Left cardiac atrium (tissue), 4 donors: ENCODE measurements at regions not wholly inside any gene's neighbourhood (a gene's known extent, or its start where the extent isn't known, plus 50 kb on each side); places are given as distances from the start of the nearest gene placed in this dataset.

Source experiments
- ATAC-seq, 2 donors: fragments of 200-7000 bp; cut with Tn5 transposase; one replicate each; pipeline ENCODE4 v1.9.1; 2020; ENCODE audit warnings: mild to moderate bottlenecking in 2 of 2, moderate library complexity in 2 of 2
- DNase-seq: peaks from one replicate; pipeline ENCODE4 v3.0.0-alpha.2; 2020
- intact Hi-C, 2 donors: fragments of 100-400 bp; cut with DNase I; formaldehyde crosslinking; loops; one replicate each; pipeline versions ENCODE4 v1.14.1 to v1.15.1; 2022 to 2023
- donor health status: DM: no; HTN: yes; CAD: no.
- donor health status: DM: no; HTN: yes; CAD: no; lungs with severe emphysema.
- donor health status: DM: yes; HTN: yes; CAD: no.
- donor health status: Dilated cardiomyopathy.

DNA sequence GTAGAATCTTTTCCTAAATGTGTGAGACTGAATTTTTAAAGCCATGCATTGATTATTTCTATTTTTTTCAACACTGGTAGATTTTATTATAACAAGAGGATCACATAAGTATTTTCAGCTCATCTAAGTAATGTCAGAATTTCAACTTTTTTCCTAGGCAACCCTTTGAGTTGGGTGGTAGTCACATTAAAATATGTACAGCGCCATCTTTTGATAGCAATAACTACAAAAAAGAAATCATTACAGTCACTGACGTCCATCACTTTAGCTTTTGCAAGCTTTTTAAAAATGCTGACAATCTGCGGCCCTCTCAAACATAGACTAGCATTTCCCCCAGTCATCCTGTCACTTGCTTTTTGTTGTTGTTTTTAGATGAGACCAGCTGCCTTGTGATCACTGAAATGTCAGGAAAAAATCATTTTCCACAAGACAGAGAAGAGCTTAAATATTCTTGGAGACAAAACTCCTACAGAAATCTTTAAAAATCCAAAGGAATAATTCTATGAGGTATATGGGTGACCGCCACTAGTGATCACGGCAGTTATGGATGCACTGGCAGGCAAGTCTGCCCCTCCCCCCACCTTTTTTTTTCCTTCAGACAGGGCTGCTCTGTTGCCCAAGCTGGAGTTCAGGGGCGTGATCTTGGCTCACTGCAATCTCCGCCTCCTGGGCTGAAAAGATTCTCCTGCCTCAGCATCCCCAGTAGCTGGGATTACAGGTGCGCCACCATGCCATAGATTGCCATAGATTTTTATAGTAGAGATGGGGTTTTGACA lies 384.0 kb upstream of the KCNMB2 start:
- intact Hi-C loops: no loop called here
- ATAC-seq: no peak
- DNase-seq: no peak

DNA sequence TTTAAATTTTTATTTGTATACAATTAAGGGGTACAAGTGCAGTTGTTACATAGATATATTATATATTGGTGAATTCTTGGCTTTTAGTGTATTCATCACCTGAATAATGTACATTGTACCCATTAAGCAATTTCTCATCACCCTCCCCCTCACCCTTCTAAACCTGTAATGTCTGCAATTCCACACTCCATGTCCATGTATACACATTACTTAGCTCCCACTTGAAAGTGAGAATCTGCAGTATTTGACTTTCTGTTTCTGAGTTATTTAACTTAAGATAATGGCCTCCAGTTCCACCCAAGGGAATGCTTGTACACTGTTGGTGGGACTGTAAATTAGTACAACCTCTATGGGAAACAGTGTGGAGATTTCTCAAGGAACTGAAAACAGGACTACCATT lies 383.2 kb upstream of the KCNMB2 start:
- ATAC-seq (no peak), DNase-seq (no peak)
- intact Hi-C loops: no loop called here

DNA sequence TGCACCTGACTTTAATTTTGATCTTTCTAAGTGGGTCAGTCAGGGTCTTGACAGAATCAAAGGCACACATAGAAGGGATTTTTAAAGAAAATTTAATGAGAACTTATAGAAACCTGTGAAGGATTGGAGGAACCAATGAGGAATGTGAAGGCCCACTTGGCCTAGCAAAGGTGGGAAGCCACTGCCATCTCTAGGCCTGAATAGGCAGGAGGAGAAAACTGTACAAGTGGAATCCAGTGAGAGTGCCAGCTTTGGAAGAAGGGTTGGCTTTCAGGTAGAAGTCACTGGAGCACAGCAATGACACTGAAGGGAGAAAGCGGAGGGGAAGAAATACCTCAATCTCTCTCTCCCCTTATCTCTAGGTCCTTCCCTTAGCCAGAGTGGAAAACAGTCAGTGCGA lies 380.7 kb upstream of the KCNMB2 start:
- intact Hi-C loops: no loop called here
- DNase-seq (no peak), ATAC-seq (no peak)

DNA sequence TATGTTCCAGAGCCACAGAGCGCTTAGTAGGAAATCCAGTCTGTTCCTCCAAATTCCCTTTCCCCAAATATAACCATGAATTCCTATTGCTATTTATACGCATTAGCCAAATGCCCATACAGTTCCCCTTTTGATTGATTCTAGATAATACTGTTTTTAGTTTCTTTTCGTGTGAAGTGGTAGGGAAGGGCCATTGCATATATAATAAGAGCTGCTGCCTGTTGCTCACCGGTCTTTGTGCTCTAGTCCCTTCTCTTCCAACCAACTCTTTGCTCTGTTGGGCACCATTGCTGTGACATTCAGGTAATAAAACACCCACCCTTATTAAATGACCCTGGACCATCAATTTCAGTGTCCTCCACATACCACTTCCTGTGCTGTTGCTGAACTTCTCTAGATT lies 379.9 kb upstream of the KCNMB2 start:
- intact Hi-C loops: no loop called here

DNA sequence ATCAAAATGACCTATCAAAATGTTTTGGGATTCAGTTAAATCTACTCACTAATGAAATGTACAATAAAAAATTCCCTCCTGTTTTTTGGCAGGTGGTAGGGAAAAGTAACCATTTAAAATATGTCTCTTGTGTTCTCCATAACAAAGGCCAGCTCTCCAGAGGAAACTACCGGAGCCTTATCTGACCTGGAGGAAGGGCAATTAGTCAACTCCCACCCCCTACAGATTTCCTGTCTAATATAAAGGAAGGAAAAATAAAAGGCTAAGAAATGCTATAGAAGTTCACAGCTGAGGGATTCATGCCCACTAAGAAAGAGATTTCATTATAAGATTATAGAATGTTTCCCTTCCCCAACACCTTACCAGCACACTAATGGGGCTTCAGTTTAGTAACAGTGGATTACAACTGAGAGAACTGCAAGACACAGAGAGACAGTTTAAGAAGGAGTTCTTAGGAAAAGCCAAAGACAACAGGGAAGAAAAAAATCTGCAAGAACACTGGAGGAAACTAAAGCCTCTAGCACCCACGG lies 376.5 kb upstream of the KCNMB2 start:
- ATAC-seq (no peak), DNase-seq (no peak)
- intact Hi-C loops: no loop called here

More for the DNA sequence above, 379.9 kb upstream of the KCNMB2 start:
- DNase-seq (no peak), ATAC-seq (no peak)

DNA sequence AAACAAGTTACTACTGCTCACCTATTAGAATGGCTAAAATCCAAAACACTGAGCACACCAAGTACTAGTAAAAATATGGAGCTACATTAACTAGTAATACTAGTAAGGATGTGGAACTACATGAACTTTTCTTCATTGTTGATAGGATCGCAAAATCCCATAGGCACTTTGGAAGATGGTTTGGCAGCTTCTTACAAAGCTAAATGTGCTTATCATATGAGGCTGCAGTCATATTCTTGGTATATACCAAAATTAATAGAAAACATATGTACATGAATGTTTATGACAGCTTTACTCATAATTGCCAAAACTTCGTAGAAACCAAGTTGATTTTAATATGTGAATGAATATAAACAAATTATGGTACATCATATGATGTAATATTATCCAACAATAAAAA lies 366.8 kb upstream of the KCNMB2 start:
- DNase-seq (no peak), ATAC-seq (no peak)
- intact Hi-C loops: no loop called here

DNA sequence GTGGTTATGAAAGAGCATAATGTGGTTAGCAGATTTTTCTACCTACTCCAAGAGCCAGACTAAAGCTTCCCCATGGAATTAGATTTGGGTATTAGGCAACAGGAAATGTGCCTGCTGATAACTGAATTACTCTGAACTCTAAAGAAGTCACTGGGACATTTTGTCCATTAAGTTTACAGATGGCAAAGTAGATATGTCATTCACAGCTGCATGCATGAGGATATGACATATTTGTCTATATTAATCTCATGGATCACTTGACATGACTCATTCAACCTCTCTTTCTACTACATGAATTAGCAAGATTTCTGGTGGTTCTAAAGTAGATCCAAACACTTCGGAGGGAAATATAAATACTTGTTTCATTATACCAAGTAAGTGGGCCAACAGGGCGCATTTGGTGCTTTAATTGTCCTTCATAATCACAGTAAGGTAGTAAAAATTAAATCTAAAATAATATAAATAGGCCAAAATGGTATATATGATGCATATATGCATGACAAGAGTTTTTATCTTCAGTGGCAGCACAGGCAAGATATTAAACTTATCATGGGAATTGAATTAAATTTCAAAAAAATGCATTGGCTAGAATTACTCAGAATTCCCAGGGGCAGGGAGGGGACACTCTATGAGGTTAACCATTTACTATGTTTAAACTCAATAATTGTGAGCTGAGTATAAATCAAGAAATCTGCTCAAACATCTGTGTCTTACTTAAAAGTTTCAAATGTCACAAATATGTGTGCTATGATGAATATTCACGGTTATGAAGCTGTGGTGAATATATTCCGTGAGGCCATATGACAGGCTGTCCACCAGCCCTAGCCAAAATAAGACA lies 365.3 kb upstream of the KCNMB2 start:
- ATAC-seq (peak; percentile 93 to 94), DNase-seq (no peak)
- intact Hi-C loops: no loop called here

DNA sequence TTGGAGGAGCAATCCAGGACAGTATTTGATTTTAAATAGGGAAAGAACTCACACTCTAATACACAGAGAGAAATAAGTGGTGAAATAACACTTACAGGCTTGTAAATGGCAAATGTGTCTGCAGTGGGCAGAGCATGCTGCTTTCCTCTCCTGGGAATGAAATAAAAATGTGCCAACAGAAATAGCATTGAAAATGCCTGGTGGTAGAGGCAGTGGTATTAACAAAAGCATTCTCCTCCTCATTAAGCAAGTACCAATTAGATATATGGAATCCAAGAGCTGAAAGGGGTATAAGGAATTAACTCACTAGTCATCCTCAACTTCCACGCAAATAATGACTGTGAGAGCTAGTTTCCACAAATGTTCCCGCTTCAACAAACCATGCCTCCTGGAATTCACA lies 364.1 kb upstream of the KCNMB2 start:
- no peak for DNase-seq
- intact Hi-C loops: no loop called here
- ATAC-seq: peak in 1 of 2 donors; percentile 19

DNA sequence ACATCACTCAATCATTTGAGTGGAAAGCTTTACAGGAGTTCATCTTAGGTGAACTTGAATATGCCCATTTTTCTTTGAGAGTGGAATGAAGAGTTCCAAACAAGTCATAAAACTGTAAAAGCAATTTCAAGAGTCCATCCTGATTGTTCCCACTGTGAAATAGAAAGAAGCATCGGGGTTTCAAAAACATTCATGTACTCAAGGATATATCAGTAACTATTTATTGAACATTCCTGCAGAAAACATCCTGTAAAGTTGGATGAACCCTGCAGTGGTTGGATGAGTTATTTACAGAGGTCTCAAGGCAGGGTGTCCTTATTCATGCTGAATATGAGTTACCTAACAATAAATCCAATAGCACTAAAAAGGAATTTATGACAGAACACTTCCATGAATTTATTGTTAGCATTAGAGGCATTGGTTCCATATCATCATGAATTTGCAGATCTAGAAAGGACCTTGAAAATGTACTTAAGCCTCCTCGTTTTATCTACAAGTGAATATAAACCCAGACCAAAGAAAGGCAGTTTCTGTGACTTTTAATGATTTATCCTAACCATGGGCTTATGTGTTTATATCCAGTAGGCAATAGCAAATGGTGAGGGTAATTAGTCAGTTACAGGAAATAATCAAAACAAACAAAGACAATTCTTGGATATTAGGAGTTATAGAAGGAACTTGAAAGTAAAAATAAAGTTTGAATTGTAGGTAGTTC lies 361.9 kb upstream of the KCNMB2 start:
- DNase-seq: no peak
- ATAC-seq: no peak
- intact Hi-C loops: no loop called here

DNA sequence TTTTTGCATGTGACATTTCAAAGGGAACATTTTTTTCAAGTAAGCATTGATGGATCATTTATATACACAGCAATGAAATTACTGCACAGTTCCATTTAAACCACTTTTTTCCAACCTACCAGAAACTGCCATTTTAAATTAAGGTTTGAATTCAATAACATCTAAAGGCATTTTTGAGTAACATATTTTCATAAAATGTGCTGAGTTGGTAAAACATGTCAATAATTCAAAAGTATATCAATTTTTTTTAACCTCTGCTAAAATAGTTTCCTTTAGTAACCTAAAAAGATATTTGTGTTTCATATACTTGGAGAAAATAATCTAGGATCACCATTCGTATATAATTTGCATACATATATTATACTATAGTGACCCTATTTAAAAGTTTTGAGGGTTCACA lies 355.1 kb upstream of the KCNMB2 start:
- no peak for ATAC-seq
- no peak for DNase-seq
- intact Hi-C loops: no loop called here

DNA sequence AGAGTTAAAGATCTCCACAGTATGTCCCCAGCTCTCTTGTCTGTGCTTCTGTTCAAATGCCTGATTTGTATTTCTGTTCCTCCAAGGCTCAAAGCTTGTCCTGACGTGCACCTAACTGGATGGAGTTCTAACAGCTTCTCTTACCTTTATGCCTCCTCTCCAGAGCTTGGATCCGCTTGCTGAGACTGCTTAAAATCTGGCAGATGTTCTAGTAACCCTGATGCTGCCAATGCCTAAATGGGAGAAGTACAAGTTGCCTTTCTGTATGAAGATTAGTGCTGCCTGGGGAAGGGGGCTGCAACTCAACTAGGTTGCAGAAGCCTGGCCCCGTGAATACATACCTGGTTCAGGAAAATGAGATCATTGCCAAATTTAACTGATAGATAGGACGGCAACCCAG lies 354.5 kb upstream of the KCNMB2 start:
- intact Hi-C loops: no loop called here
- DNase-seq (no peak), ATAC-seq (peak in 1 of 2 donors; percentile 44)

DNA sequence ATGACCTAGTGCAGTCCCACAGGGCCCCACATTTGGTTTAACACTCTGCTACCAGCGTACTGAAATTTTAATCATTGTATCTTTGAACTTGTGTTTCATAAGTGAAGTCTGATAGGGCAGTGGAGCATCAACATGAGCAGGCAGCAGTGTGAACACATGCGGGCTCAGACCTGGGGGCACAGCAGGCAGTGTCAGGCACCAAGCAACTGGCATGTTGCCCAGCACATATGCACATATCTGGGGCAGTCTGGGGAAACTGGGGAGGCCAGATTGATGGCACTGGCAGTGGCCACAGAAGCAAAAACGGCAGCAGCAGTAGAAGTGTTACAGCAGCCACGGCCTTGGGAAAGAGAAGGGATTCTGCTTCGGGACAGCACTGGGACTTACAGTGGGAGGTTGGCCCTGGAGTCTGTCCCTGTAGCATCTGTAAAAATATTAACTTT lies 353.9 kb upstream of the KCNMB2 start:
- intact Hi-C loops: no loop called here
- DNase-seq: no peak
- ATAC-seq: peak; percentile 43 to 44

DNA sequence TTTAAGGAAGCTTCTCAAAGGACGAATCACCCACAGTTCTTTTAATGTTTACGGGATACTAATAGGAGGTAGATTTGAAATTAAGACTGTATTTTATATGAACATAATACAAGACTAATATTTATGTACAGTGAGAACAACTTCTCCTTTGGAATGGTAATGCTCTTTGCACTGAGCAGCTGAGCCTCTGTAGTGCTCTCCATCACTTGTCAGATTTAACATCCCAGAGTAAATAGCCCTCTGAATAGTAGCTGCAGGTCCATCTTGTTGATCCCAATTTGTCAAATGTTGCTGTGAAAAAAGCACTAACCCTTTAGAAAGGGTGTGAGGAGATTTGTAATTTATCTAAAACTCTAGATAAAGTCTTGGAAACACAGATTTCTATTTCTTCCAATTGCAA lies 351.4 kb upstream of the KCNMB2 start:
- intact Hi-C loops: no loop called here

DNA sequence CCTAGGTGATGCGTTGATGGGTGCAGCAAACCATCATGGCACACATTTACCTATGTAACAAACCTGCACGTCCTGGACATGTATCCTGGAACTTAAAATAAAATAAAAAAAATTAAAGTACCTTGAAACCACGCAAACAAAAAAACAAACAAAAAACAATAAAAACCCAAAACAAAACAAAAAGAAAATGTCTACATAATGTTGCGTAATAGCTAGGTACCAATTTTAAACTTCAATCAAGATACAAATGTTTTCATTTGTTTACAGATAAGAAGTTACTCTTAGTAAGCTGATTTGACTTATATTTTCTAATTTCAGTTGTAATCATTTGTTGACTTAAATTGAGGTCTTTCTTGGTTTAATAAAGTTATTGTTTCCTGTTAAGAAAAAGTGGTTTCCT lies 349.6 kb upstream of the KCNMB2 start:
- no peak for ATAC-seq
- DNase-seq: no peak
- intact Hi-C loops: no loop called here

More for the DNA sequence above, 351.4 kb upstream of the KCNMB2 start:
- ATAC-seq (no peak), DNase-seq (no peak)

DNA sequence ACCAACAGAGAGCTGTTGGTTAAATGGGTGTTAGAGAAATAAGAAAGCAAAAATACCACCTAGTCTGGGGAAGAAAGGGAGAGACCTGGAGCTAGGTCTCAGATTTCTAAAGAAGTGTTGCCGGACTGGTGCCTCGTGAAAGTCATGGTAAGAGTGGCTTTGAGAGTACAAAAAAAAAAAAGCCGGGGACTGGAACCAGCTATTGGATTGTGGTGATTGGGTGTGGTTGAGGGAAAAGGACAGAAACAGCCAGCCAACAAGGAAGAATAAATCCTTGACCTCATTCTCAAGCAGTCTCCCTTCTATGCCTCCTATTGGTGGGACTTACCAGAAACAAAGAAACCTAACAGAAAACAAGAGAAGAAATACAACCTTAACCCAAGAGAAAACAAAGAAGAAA lies 346.4 kb upstream of the KCNMB2 start:
- DNase-seq (no peak), ATAC-seq (no peak)
- intact Hi-C loops: no loop called here

DNA sequence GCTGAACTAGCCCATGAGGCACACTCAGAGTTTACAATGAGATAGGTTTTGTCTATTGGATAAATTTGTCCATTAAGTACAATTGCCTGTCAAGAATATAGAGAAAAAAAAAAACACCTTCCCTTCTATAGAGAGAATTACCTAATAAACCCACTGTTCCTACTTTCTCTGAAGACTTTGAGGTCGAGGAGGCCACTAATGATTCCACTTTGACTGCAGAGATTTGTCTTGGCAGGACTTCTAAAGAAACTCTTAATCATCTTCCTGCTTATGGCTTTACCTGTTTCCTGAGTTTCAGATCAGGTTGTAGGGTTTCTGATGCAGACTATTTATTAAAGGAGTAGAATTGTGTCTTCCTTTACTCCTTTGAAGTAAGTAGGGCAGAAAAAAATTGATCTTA lies 342.4 kb upstream of the KCNMB2 start:
- intact Hi-C loops: no loop called here
- ATAC-seq: no peak
- DNase-seq: no peak

DNA sequence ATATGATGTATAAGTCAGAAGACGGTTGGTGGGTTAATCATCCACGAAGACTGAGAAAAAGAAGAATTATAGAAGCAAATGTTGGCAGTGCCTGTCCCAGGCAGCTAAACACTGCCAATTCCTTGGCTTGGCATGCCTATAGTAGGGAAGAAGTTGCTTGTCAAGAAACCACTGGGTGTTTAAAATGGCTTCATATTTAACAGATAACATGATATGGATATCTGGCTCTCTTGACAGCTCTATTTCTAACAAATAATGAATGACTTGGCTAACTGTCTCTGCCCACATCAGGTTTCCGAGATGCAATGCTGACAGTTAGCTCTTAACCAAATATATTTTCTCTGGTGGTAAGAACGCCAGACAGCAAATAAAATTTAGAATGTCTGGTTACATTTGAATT lies 341.7 kb upstream of the KCNMB2 start:
- DNase-seq (no peak), ATAC-seq (peak in 1 of 2 donors; percentile 72)
- intact Hi-C loops: no loop called here

DNA sequence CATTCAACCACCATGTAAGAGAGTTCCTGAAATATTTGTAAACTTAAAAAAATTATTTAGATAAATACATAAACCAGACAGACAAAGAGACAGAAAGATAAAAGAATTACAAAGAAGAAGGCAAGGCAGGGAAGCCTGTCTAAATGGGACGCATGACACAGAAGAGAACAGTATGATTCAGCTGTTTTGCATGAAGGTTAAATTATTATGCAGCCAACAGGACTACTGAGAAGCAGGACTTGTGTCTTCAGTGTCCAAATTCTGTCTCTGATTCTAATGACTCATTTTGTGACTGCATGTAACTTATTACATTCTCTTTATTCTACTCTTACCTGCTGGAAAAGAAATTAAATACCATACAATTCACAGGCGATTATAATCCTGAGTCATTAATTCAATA lies 340.4 kb upstream of the KCNMB2 start:
- DNase-seq (no peak), ATAC-seq (peak in 1 of 2 donors; percentile 92)
- intact Hi-C loops: no loop called here

DNA sequence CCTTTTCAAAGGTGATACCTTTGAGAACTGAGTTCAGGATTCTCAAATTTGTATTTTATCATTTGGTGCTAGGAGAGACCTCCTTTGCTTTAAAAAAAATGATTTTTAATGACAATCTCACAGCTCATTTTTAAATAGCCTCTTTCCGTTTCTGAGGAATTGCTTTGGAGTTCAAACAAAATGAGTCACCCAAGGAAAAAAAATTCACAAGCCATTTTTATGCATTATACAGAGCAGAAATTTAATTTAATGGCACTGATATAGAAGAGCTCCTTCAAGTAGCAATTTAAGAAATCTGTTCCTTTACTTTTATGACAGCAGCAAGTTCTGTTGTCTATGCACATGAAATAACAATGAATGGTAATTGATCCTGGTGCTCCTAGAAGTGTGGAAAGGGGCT lies 337.9 kb upstream of the KCNMB2 start:
- intact Hi-C loops: no loop called here
- DNase-seq: no peak
- ATAC-seq: no peak

DNA sequence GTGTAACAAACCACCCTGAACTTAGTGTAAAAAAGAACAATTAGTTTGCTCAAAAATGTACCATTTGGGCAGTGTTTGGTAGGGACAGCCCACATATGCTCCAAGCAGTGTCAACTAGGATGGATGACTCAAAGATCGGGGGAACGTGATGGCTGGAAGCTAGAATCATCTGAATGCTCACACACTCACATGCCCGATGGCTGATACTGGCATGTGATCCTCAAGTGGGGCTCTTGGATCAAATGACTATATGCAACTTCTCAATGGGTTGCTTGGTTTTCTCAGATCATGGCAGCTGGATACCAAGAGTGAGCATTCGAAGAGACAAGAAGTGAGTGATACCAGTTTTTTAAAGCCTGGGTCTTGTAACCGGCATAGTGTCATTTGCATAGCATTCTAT lies 335.9 kb upstream of the KCNMB2 start:
- intact Hi-C loops: no loop called here
- ATAC-seq: no peak
- no peak for DNase-seq
